DND-41 (cell line): ENCODE measurements at regions not wholly inside any gene's neighbourhood (a gene's known extent, or its start where the extent isn't known, plus 50 kb on each side); places are given as distances from the start of the nearest gene placed in this dataset.

Source experiments
- CTCF ChIP-seq: IDR thresholded peaks from 2 replicates; pipeline ENCODE4 v1.5.1; 2012; ENCODE audit warnings: borderline replicate concordance, low read length, moderate library complexity, mild to moderate bottlenecking; ENCODE audit not compliant: poor library complexity, severe bottlenecking; ENCODE audit errors: extremely low read depth
- EZH2 ChIP-seq: IDR thresholded peaks from 3 replicates; pipeline ENCODE4 v1.6.1; 2012; ENCODE audit warnings: borderline replicate concordance, low read depth, mild to moderate bottlenecking, moderate library complexity, low read length, inconsistent platforms; ENCODE audit not compliant: severe bottlenecking

GRCh38 chr5:60014331-60014730 lies 120.8 kb upstream of the PDE4D start:
- TF ChIP-seq CTCF (no peak), EZH2 (no peak)
